Testis (tissue), 2 donors: ENCODE measurements at regions not wholly inside any gene's neighbourhood (a gene's known extent, or its start where the extent isn't known, plus 50 kb on each side); places are given as distances from the start of the nearest gene placed in this dataset.

Source experiments
- POLR2A ChIP-seq: fragments of 450-650 bp; IDR thresholded peaks from one replicate; pipeline ENCODE4 v1.6.1; 2017; ENCODE audit warnings: antibody characterized with exemption, mild to moderate bottlenecking, moderate library complexity
- TF ChIP-seq, protein P1 (sequence below), 3 experiments: fragments of 450-650 bp in 2 of 3; fragments of 200-600 bp in 1 of 3; sonication (generic) in 1 of 3; IDR thresholded peaks; one replicate each; pipeline ENCODE4 v1.5.1; 2016 to 2019; ENCODE audit warnings: antibody characterized with exemption in 3 of 3, mild to moderate bottlenecking in 2 of 3, moderate library complexity in 1 of 3

DNA sequence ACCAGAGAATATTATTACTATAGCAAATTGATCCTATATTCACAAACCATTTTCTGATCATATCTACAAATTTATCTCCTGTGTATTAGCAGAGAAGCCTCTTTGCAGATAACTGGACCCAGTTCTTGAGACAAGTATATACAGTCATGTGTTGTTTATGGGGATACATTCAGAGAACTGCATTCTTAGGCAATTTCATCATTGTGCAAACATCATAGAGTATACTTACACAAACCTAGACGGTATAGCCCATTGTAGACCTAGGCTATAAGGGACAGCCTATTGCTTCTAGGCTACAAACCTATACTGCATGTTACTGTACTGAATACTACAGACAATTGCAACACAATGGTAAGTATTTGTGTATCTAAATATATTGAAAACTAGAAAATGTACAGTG is 152.5 kb upstream of the SPANXN4 start:
- TF ChIP-seq, protein P1, sequence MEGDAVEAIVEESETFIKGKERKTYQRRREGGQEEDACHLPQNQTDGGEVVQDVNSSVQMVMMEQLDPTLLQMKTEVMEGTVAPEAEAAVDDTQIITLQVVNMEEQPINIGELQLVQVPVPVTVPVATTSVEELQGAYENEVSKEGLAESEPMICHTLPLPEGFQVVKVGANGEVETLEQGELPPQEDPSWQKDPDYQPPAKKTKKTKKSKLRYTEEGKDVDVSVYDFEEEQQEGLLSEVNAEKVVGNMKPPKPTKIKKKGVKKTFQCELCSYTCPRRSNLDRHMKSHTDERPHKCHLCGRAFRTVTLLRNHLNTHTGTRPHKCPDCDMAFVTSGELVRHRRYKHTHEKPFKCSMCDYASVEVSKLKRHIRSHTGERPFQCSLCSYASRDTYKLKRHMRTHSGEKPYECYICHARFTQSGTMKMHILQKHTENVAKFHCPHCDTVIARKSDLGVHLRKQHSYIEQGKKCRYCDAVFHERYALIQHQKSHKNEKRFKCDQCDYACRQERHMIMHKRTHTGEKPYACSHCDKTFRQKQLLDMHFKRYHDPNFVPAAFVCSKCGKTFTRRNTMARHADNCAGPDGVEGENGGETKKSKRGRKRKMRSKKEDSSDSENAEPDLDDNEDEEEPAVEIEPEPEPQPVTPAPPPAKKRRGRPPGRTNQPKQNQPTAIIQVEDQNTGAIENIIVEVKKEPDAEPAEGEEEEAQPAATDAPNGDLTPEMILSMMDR (IDR thresholded peaks at IDR 0.05): no peak
- no peak for TF ChIP-seq POLR2A
